H1 (cell line): ENCODE measurements at regions not wholly inside any gene's neighbourhood (a gene's known extent, or its start where the extent isn't known, plus 50 kb on each side); places are given as distances from the start of the nearest gene placed in this dataset. TPM values are rescaled to one million over a fixed set of nuclear protein-coding genes. Genes with fewer than 3 reads are reported as not detected.

Experiments used
- small RNA-seq: library from polyadenylated mRNA; stranded (forward); fragments of <200 nt; extraction: miRNeasy Mini kit (QIAGEN cat#:217004); gene quantifications from one replicate; pipeline ENCODE3, GENCODE V24; 2013; ENCODE audit not compliant: insufficient read depth

Small RNAs in the stretch of these regions (small RNA-seq; reads per million reads assigned to genes)
- not detected for gene AL355375.2
